SIG-M5 treated with dmso at 0.1 percent for 504 hours (cell line): ENCODE measurements at regions not wholly inside any gene's neighbourhood (a gene's known extent, or its start where the extent isn't known, plus 50 kb on each side); places are given as distances from the start of the nearest gene placed in this dataset.
A peak's percentile ranks its signal among the peaks of the same experiment; 100 is the strongest.

ENCODE experiments used
- DNase-seq: peaks from one replicate; lab custom pipeline; 2025; ENCODE audit not compliant: unreplicated experiment; lab: John Stamatoyannopoulos, UW

DNA sequence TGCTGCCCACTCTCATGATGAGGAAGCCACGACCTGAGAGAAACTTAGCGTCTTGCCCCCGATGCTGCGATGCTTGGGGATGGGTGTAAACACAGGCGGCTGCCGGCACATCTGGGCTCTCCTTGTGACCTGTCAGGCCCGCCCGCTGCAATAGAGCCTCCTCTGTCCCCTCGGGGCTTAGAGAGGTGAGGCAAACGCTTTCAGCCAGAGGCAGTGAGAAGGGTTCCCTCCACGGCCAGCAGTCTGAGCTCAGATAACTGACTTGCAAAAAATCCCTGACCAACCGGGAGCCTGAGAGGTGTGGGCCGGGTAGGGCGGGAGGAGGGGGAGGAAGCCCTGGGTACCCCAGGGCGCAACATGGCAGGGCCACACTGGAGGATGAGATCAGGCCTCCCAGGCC is 260.6 kb downstream of the C16orf95 start:
- no peak for DNase-seq

GRCh38 chr16:87057211-87057881 is 259.8 kb downstream of the C16orf95 start:
- DNase-seq = no peak

DNA sequence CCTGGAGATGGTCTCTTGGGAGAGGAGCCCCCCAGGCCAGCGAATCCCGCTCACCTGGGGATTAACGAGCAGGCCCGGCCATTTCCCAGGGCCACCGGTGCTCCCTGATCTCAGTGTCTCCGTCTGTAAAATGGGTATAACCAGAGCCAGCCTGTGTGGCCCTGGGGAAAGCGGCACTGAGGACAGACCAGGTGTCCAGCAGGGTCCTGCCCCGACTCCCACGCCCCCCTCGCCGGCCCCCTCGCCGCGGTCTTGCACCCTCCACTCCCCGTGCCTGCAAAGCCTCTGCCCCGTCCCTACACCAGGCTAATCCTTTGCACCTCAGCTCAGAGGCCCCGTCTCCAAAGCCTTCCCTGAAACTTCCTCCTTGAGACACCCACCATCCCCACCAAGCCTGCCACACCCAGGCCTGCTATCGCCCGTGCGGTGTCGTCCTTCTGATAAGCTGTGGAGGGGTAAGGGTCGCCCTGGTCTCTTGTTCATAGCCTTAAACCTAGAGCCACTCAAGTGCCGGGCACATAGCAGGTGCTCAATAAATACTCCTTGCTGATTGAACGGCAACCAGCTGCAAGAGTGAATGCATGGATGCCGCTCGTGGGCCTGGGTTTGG is 259.1 kb downstream of the C16orf95 start:
- no peak for DNase-seq

DNA sequence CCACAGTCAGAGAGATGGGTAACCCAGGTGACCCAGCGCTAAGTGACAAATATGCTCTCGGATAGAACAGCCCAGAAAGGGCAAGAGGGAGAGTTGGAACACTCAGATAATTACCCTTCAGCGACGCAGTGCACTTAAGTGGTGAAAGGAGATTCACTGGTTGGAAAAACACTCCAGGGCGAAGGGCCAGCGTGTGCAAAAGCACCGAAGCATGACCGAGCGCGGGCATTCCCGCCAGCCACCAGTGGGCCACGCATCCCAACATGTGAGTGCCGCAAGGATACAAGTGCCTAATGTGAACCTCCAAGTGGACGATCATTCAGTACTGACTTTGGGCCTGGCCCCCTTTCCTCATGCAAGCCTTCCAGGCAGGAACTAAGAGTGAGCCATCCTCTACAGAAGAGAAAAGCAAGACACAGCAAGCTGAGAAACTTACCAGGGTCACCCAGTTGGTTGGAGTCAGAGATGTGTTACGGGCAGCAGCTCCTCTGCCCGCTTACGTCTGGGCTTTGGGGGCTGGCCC is 258.4 kb downstream of the C16orf95 start:
- no peak for DNase-seq

DNA sequence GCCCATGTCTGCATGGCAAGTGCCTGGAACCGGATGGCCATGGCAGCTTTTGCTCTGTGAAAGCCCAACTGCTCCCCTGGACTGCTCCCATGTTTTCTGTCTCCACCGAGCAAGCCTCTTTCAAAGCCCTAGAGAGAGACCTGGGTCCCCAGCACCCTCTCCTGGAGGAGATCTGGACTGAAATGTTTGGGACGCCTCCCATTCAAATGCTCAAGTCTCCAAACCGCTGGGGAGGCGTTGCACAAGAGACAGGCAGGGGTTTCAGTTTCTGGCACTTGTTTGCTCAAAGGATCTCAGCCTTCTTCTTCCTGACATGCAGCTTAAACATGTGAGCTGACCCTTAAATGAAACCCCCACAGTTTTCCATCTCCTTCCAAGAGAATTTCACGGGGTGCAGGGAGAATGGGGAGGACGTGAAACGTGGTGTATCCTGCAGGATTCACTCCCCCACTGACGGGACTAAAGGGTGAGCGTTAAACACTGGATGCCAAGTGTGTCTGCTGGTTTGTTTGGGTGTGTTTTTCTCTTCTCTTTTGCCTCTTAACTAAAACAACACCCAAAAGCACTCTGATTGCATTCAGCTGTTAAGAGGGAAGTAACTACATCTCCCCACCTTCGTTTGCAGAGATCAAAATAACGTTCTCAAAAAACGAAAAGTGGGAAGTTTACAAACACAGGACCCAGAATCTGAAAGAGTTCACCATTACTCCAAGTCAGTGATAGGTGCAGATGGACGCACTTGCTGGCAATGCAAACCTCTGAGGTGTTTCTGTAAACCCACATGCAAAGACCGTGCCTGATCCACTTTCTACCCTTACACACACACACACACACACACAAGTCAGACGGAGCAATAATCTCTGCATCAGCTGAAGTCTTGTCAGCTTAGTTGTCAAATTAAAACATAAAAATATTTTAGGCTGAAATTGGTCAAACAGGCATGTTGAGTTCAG is 256.9 kb downstream of the C16orf95 start:
- DNase-seq = peak; percentile 10

GRCh38 chr16:87061243-87061920 is 255.8 kb downstream of the C16orf95 start:
- DNase-seq = no peak

DNA sequence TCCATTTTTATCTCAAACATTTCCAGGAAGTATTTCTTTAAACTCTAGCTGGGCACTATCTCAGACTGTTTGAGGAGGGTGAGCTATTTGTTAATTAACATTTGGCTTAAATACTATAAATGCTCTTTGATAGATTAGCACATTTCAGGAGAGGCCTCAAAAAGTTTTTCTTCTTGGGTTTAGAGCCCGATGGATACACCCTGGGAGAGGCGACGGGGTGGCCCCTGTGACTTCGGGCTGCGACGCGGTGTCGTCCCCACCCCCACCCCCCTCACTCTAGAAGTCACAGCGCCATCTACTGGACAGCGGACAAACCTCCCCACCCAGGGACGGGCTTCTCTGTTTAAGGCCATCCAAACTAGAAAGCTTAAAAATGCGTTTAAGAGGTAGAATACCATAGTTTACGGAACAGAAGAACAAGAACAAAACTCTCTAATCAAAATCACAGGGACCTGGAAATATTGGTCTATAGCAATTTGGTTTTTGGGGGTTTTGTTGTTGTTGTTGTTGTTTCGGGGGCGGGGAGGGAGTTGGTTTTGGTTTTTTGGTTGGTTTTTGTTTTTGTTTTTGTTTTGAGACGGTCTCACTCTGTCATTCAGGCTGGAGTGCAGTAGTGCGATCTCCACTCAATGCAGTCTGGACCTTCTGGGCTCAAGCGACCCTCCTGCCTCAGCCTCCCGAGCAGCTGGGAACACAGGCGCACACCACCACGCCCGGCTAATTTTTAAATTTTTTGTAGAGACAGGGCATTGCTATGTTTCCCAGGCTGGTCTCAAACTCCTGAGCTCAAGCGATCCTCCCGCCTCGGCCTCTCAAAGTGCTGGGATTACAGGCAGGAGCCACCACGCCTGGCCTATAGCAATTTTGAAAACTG is 254.4 kb downstream of the C16orf95 start:
- DNase-seq = peak; percentile 60

- no peak for DNase-seq
Observed at GRCh38 chr16:87063543-87063942, 253.6 kb downstream of the C16orf95 start.

- no peak for DNase-seq
Observed at GRCh38 chr16:87064731-87065445, 252.3 kb downstream of the C16orf95 start.

DNA sequence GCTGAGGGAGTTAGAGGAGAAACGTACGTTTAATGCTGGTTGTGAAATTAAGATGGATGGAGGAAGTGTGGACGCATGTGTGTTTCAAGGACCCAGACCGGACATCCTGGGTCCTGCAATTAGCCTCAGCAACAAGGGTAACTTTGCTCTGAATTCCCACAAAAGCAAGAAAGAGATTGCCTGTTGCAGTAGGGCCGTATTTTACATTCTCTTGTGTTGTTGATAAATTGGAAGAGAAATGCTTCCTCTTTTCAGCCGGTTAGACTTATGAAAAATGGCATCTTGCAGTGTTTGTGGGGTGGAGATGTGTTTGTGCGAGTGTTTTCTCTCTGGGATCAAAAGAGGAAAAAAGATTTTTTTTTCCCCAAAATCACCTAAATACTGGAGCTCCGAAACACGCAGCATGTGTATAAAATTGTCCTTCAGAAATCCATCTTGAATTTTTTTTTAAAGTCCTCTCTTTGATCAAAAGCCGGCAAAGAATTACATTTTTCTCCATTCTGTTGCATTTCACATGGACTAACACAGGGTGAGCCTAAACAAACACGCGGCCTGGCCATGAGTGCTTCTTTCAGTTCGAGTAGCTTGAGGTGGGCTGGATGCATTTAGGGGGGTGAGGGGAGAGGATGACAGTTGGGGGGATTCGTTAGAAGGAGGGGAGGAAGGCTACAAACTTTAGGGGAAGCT is 251.6 kb downstream of the C16orf95 start:
- DNase-seq = no peak

- no peak for DNase-seq
Observed at GRCh38 chr16:87066133-87067002, 250.8 kb downstream of the C16orf95 start.

DNA sequence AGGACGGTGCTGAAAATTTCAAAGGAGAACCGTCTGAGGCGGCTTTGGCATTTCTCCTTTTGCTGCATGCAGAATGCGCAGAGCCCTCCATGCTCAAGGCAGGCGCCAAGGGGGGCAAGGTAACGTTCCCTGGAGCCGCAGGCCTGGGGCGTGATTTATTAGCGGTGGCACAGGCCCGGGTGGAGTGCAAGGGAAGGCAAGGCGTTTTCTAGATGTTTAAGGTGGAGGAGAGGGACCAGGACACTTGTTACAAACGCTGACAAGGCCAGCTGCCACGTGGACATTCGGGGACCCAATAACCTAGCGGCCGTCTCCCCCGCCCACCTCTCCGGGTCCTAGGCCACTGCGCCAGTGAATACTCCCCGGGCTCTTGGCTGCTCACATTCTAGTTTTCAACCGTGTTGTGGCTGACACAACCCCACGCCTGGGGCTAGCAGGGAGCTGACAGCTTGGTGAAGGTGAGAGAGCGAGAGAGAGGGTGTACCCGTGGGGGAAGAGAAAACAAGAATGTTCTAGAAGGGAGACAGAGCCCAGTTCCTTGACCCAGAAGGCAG is 250.1 kb downstream of the C16orf95 start:
- no peak for DNase-seq

DNA sequence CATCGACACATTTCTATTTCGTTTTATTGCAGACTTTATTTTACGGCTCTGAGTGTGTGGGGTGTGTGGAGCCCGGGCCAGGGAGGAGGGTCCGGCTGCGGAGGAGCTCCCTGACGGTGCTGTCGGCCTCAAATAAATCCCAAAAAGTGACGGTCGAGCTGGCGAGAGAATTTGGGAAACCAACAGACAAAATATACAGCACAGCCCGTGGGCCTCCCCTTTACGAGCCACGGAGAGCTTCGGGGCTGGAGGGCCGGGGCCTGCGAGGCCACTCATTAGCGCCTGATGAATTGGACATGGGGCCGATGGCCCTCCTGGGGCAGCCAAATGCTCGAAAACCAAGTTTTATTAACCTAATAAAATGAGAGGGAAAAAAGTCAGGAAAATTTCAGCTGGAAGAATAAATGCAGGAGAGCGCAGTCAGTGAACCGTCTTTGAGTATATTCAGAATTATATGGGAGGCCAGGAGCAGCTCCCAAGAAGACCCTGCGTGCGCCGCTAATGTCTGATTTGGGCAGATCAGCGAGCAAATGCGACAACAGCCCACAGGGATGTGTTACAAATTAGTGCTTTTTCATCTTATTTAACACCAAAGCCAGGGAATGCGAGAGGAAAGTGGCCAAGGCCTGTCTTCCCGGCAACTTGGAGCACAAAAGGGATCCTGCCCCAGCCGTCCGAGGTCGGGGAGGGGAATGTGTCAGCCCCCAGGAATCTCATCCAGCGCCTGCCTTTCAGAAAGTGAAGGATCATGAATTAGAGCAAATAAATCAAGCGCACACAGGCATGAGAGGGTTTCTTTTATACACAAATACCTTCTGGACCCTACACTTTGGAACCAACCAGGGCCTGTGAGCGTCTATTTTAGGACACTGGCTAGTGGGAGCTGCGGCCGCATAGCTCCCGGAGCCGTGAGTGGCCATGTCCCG is 249.1 kb downstream of the C16orf95 start:
- no peak for DNase-seq

GRCh38 chr16:87068762-87069150 is 248.4 kb downstream of the C16orf95 start:
- no peak for DNase-seq

DNA sequence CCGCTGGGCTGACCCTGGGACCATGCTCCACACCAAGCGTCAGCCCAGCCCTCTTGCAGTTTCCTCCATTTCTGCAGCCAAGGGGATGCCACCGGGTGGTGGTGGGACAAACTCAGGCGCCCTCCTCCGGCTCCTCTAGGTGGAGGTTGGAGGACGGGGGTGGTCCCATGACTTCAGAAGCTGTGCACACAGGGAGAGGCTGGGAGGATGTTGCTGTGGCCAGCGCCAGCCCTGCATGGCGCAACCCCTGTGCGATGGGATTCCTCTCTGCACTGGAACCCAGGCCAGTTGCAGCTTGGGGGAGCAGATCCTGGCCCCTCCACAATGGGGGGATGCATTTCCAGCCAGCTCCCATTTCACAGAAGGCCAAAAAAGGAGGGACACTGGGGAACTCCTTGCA is 246.5 kb downstream of the C16orf95 start:
- DNase-seq = no peak

GRCh38 chr16:87072101-87072500 is 245.1 kb downstream of the C16orf95 start:
- no peak for DNase-seq
